ENCODE measurements at regions not wholly inside any gene's neighbourhood (a gene's known extent, or its start where the extent isn't known, plus 50 kb on each side); places are given as distances from the start of the nearest gene placed in this dataset.

GRCh38 chr16:80440667-80441066 lies 100.1 kb upstream of the DYNLRB2 start:
- H3K27ac ChIP-seq (ENCODE audit: low read length): no peak overlapping the region
- TF ChIP-seq, protein P1, sequence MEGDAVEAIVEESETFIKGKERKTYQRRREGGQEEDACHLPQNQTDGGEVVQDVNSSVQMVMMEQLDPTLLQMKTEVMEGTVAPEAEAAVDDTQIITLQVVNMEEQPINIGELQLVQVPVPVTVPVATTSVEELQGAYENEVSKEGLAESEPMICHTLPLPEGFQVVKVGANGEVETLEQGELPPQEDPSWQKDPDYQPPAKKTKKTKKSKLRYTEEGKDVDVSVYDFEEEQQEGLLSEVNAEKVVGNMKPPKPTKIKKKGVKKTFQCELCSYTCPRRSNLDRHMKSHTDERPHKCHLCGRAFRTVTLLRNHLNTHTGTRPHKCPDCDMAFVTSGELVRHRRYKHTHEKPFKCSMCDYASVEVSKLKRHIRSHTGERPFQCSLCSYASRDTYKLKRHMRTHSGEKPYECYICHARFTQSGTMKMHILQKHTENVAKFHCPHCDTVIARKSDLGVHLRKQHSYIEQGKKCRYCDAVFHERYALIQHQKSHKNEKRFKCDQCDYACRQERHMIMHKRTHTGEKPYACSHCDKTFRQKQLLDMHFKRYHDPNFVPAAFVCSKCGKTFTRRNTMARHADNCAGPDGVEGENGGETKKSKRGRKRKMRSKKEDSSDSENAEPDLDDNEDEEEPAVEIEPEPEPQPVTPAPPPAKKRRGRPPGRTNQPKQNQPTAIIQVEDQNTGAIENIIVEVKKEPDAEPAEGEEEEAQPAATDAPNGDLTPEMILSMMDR (conservative IDR thresholded peaks at IDR 0.05; ENCODE audit: low read depth, low read length): no peak
- TF ChIP-seq EZH2 (IDR thresholded peaks at IDR 0.05; ENCODE audit: low read length, unreplicated experiment) (no peak), EZH2phosphoT487 (IDR thresholded peaks at IDR 0.05; ENCODE audit: borderline replicate concordance, low read length) (no peak)
- no peak overlapping the region for H2AFZ ChIP-seq (ENCODE audit: low read length)
- H3K4me3 ChIP-seq (ENCODE audit: low read length): no peak overlapping the region
- no peak overlapping the region for H3K4me2 ChIP-seq (ENCODE audit: low read length)
- H3K79me2 ChIP-seq (ENCODE audit: low read length): no peaks in the 10 kb centered on the region
- no peaks in the 10 kb centered on the region for H3F3A ChIP-seq (ENCODE audit: low read length, unreplicated experiment)
- H3K9ac ChIP-seq (ENCODE audit: low read length): no peak overlapping the region
- no peaks in the 10 kb centered on the region for H3K36me3 ChIP-seq (ENCODE audit: low read depth, low read length)
- ChIA-PET POLR2A (ENCODE audit: unreplicated experiment) (no interaction called here), CTCF (no interaction called here)
- no peaks in the 10 kb centered on the region for H3K9me3 ChIP-seq (ENCODE audit: low read length)
- intact Hi-C loops (cut with micrococcal nuclease): no loop called here
- no TSS peak for BruUV-seq (replicated peaks)
- no peaks in the 10 kb centered on the region for H4K20me1 ChIP-seq (ENCODE audit: low read length)
- H3K9me2 ChIP-seq (replicated peaks; ENCODE audit: low read length): no peaks in the 10 kb centered on the region
- ATAC-seq: no peak
- no peaks in the 10 kb centered on the region for H3K4me1 ChIP-seq (ENCODE audit: insufficient read depth, low read length)
- 0 out of 2 replicates have a peak, but pooled peaks cover 8% of the 10 kb centered on the region for H3K27me3 ChIP-seq (ENCODE audit: low read length)
- DNase-seq: no peak

- intact Hi-C loops (cut with micrococcal nuclease): no loop called here
- Histone ChIP-seq H3K9me3 (ENCODE audit: low read length) (no peaks in the 10 kb centered on the region), H3K9me2 (replicated peaks; ENCODE audit: low read length) (no peaks in the 10 kb centered on the region), H3K27me3 (ENCODE audit: low read length) (0 out of 2 replicates have a peak, but pooled peaks cover 4% of the 10 kb centered on the region), H2AFZ (ENCODE audit: low read length) (no peak overlapping the region), H3K4me3 (ENCODE audit: low read length) (no peak overlapping the region), H4K20me1 (ENCODE audit: low read length) (no peaks in the 10 kb centered on the region), H3K79me2 (ENCODE audit: low read length) (no peaks in the 10 kb centered on the region), H3K27ac (ENCODE audit: low read length) (no peak overlapping the region), H3K9ac (ENCODE audit: low read length) (no peak overlapping the region), H3K4me1 (ENCODE audit: insufficient read depth, low read length) (no peaks in the 10 kb centered on the region), H3K4me2 (ENCODE audit: low read length) (no peak overlapping the region), H3F3A (ENCODE audit: low read length, unreplicated experiment) (no peaks in the 10 kb centered on the region), H3K36me3 (ENCODE audit: low read depth, low read length) (no peaks in the 10 kb centered on the region)
- BruUV-seq (replicated peaks): no TSS peak
- DNase-seq: no peak
- CTCF ChIA-PET: no interaction called here
- no peak for ATAC-seq
- TF ChIP-seq EZH2phosphoT487 (IDR thresholded peaks at IDR 0.05; ENCODE audit: borderline replicate concordance, low read length) (no peak), EZH2 (IDR thresholded peaks at IDR 0.05; ENCODE audit: low read length, unreplicated experiment) (no peak)
- TF ChIP-seq, protein P1 (conservative IDR thresholded peaks at IDR 0.05; ENCODE audit: low read depth, low read length): no peak
- POLR2A ChIA-PET (ENCODE audit: unreplicated experiment): no interaction called here
Observed at GRCh38 chr16:80437707-80438106, 103.1 kb upstream of the DYNLRB2 start.

DNA sequence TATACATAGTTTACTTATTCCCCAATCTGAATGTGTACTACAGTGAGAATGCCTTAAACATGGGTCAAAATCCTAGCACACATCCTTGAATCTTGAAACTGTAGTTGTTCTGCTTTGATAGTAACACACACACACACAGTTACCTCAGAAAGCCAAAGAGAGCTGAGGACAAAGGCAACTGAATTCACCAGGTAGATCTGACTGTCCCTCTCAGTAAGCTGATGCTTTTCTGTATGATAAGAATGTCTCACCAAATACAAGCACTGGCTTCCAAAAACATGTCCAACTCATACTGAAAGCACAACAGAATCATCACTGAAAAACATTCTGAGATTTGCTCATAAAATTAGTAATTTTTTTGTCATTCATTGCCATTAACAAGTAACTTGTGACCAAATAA lies 104.3 kb upstream of the DYNLRB2 start:
- Histone ChIP-seq H3K9me2 (replicated peaks; ENCODE audit: low read length) (no peaks in the 10 kb centered on the region), H3K9ac (ENCODE audit: low read length) (no peak overlapping the region), H3K36me3 (ENCODE audit: low read depth, low read length) (no peaks in the 10 kb centered on the region), H2AFZ (ENCODE audit: low read length) (no peak overlapping the region), H4K20me1 (ENCODE audit: low read length) (no peaks in the 10 kb centered on the region), H3K4me3 (ENCODE audit: low read length) (no peak overlapping the region), H3K4me2 (ENCODE audit: low read length) (no peak overlapping the region), H3K27me3 (ENCODE audit: low read length) (no peaks in the 10 kb centered on the region), H3K27ac (ENCODE audit: low read length) (no peak overlapping the region), H3K79me2 (ENCODE audit: low read length) (no peaks in the 10 kb centered on the region), H3F3A (ENCODE audit: low read length, unreplicated experiment) (no peaks in the 10 kb centered on the region), H3K9me3 (ENCODE audit: low read length) (no peaks in the 10 kb centered on the region), H3K4me1 (ENCODE audit: insufficient read depth, low read length) (no peaks in the 10 kb centered on the region)
- ChIA-PET POLR2A (ENCODE audit: unreplicated experiment) (no interaction called here), CTCF (no interaction called here)
- intact Hi-C loops (cut with micrococcal nuclease): no loop called here
- TF ChIP-seq, protein P1 (conservative IDR thresholded peaks at IDR 0.05; ENCODE audit: low read depth, low read length): no peak
- TF ChIP-seq EZH2 (IDR thresholded peaks at IDR 0.05; ENCODE audit: low read length, unreplicated experiment) (no peak), EZH2phosphoT487 (IDR thresholded peaks at IDR 0.05; ENCODE audit: borderline replicate concordance, low read length) (no peak)
- DNase-seq: no peak
- no peak for ATAC-seq
- no TSS peak for BruUV-seq (replicated peaks)

All from PC-3 (cell line).